ENCODE measurements at regions not wholly inside any gene's neighbourhood (a gene's known extent, or its start where the extent isn't known, plus 50 kb on each side); places are given as distances from the start of the nearest gene placed in this dataset.

DNA sequence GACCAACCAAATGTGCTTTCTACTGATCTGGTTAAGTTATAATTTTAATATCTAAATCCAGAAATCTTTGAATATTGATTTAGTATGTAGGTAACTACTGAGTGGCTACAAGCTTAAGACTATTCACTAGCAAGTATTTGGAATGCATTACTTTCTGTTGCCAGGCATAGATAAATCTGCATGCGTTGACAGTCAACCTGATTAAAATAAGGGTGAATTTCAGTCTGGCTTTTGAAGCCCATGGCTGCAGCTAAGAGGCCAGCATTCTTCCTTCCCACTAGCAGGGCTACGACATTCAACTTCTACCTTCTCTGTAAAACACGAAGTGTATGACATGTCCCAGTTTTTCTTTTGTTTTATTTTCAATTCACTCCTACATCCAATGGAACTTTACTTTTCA, 340.6 kb downstream of the EPHA4 start:
- Histone ChIP-seq H2AFZ (ENCODE audit: low read length) (no peak overlapping the region), H3K4me1 (ENCODE audit: insufficient read depth, low read length) (no peaks in the 10 kb centered on the region), H3K4me3 (ENCODE audit: insufficient read depth, low read length) (no peak overlapping the region), H3K27me3 (ENCODE audit: insufficient read depth, low read length) (no peaks in the 10 kb centered on the region), H3K4me2 (ENCODE audit: insufficient read depth, low read length) (no peak overlapping the region), H4K20me1 (ENCODE audit: insufficient read depth, low read length) (no peaks in the 10 kb centered on the region), H3K9me3 (ENCODE audit: low read depth, low read length) (no peaks in the 10 kb centered on the region), H3K79me2 (ENCODE audit: insufficient read depth, low read length) (no peaks in the 10 kb centered on the region), H3K27ac (ENCODE audit: low read depth, low read length) (no peak overlapping the region), H3K36me3 (ENCODE audit: insufficient read depth, low read length) (no peaks in the 10 kb centered on the region)
- DNase-seq (ENCODE audit: insufficient read length, low spot score, missing footprints): no peak
- TF ChIP-seq, protein P1, sequence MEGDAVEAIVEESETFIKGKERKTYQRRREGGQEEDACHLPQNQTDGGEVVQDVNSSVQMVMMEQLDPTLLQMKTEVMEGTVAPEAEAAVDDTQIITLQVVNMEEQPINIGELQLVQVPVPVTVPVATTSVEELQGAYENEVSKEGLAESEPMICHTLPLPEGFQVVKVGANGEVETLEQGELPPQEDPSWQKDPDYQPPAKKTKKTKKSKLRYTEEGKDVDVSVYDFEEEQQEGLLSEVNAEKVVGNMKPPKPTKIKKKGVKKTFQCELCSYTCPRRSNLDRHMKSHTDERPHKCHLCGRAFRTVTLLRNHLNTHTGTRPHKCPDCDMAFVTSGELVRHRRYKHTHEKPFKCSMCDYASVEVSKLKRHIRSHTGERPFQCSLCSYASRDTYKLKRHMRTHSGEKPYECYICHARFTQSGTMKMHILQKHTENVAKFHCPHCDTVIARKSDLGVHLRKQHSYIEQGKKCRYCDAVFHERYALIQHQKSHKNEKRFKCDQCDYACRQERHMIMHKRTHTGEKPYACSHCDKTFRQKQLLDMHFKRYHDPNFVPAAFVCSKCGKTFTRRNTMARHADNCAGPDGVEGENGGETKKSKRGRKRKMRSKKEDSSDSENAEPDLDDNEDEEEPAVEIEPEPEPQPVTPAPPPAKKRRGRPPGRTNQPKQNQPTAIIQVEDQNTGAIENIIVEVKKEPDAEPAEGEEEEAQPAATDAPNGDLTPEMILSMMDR (IDR thresholded peaks at IDR 0.05; ENCODE audit: extremely low read depth, low read depth, low read length): no peak

DNA sequence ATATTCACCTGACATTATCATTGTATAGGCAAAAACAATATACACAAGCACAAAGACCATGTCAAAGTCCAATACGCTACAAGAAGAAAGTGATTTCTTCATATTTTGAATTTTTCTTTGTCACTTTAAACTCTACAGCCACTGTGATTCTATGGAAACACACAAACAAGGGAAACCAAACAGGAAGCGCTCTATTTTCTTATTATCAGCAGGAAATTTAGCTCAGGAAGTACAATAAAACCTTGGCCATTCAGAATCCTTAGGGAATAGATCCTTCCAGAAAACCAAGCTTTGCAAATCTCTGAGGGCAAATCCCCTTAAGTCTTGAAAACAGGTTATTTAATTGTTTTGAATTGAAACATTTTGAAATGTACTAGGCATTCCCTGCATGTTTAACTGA, 336.2 kb downstream of the EPHA4 start:
- H3K27me3 ChIP-seq (ENCODE audit: insufficient read depth, low read length): no peaks in the 10 kb centered on the region
- H4K20me1 ChIP-seq (ENCODE audit: insufficient read depth, low read length): no peaks in the 10 kb centered on the region
- DNase-seq (ENCODE audit: insufficient read length, low spot score, missing footprints): no peak
- no peak overlapping the region for H3K4me3 ChIP-seq (ENCODE audit: insufficient read depth, low read length)
- H3K4me1 ChIP-seq (ENCODE audit: insufficient read depth, low read length): no peaks in the 10 kb centered on the region
- no peak overlapping the region for H3K27ac ChIP-seq (ENCODE audit: low read depth, low read length)
- H3K4me2 ChIP-seq (ENCODE audit: insufficient read depth, low read length): no peak overlapping the region
- no peaks in the 10 kb centered on the region for H3K36me3 ChIP-seq (ENCODE audit: insufficient read depth, low read length)
- no peaks in the 10 kb centered on the region for H3K79me2 ChIP-seq (ENCODE audit: insufficient read depth, low read length)
- TF ChIP-seq, protein P1 (IDR thresholded peaks at IDR 0.05; ENCODE audit: extremely low read depth, low read depth, low read length): no peak
- no peaks in the 10 kb centered on the region for H3K9me3 ChIP-seq (ENCODE audit: low read depth, low read length)
- H2AFZ ChIP-seq (ENCODE audit: low read length): no peak overlapping the region

DNA sequence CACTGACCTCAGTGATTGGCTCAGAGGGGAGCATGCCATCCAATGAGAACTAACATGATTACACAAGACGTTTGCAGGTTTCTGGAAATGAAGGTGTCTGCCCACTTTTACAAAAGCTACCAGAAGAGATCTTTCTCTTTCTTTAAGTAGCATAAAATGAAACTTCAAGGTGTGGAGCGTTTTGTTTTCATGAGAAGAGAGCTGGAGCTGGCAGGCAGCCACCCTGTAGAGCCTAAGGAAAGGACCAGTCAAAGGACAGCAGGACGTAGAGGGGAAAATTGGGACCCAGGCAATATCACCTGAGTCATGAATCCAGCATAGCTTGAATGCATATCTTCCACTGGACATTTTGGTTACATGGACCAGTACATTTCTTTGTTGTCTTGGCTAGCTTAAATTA, 331.0 kb downstream of the EPHA4 start:
- no peak for DNase-seq (ENCODE audit: insufficient read length, low spot score, missing footprints)
- no peaks in the 10 kb centered on the region for H4K20me1 ChIP-seq (ENCODE audit: insufficient read depth, low read length)
- no peak overlapping the region for H3K4me2 ChIP-seq (ENCODE audit: insufficient read depth, low read length)
- no peak overlapping the region for H3K4me3 ChIP-seq (ENCODE audit: insufficient read depth, low read length)
- no peak overlapping the region for H3K27ac ChIP-seq (ENCODE audit: low read depth, low read length)
- TF ChIP-seq, protein P1 (IDR thresholded peaks at IDR 0.05; ENCODE audit: extremely low read depth, low read depth, low read length): no peak
- no peaks in the 10 kb centered on the region for H3K4me1 ChIP-seq (ENCODE audit: insufficient read depth, low read length)
- H3K36me3 ChIP-seq (ENCODE audit: insufficient read depth, low read length): no peaks in the 10 kb centered on the region
- H3K27me3 ChIP-seq (ENCODE audit: insufficient read depth, low read length): no peaks in the 10 kb centered on the region
- H2AFZ ChIP-seq (ENCODE audit: low read length): no peak overlapping the region
- H3K79me2 ChIP-seq (ENCODE audit: insufficient read depth, low read length): no peaks in the 10 kb centered on the region
- no peaks in the 10 kb centered on the region for H3K9me3 ChIP-seq (ENCODE audit: low read depth, low read length)

DNA sequence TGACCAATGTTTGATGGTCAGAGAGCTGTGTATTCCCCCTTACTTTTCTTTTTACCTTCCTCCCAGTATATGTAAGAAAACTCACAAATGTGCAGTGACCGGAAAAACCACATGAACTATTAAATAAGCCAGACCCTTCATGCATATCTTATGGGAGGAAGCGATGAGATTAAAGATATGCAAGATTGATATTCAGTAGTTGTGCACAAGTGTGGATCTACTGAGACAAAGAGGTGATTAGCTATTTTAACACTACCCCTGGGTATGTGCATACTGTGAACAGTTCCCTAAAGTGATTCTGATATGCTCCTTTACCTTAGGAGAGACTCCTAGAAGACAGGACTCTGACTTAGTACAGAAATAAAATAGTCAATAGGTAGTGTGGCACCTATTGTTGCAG, 328.3 kb downstream of the EPHA4 start:
- no peaks in the 10 kb centered on the region for H3K9me3 ChIP-seq (ENCODE audit: low read depth, low read length)
- TF ChIP-seq, protein P1 (IDR thresholded peaks at IDR 0.05; ENCODE audit: extremely low read depth, low read depth, low read length): no peak
- H3K4me3 ChIP-seq (ENCODE audit: insufficient read depth, low read length): no peak overlapping the region
- no peak overlapping the region for H2AFZ ChIP-seq (ENCODE audit: low read length)
- no peaks in the 10 kb centered on the region for H3K4me1 ChIP-seq (ENCODE audit: insufficient read depth, low read length)
- no peak overlapping the region for H3K4me2 ChIP-seq (ENCODE audit: insufficient read depth, low read length)
- H3K27ac ChIP-seq (ENCODE audit: low read depth, low read length): no peak overlapping the region
- DNase-seq (ENCODE audit: insufficient read length, low spot score, missing footprints): no peak
- H3K79me2 ChIP-seq (ENCODE audit: insufficient read depth, low read length): no peaks in the 10 kb centered on the region
- no peaks in the 10 kb centered on the region for H4K20me1 ChIP-seq (ENCODE audit: insufficient read depth, low read length)
- no peaks in the 10 kb centered on the region for H3K36me3 ChIP-seq (ENCODE audit: insufficient read depth, low read length)
- H3K27me3 ChIP-seq (ENCODE audit: insufficient read depth, low read length): no peaks in the 10 kb centered on the region
